HL-60 (cell line): ENCODE measurements at regions not wholly inside any gene's neighbourhood (a gene's known extent, or its start where the extent isn't known, plus 50 kb on each side); places are given as distances from the start of the nearest gene placed in this dataset.

Source experiments
- DNase-seq, 2 experiments: peaks; one replicate each; pipeline ENCODE4 v3.0.0-alpha.2; 2010 to 2020; ENCODE audit warnings: low read depth in 1 of 2, low spot score in 1 of 2
- H3K27ac ChIP-seq: fragments of 250-450 bp; sonication (Bioruptor Pico); replicated peaks from 2 replicates; pipeline ENCODE4 v1.5.1; 2020; ENCODE audit warnings: mild to moderate bottlenecking, moderate library complexity
- H3K27me3 ChIP-seq: fragments of 250-450 bp; sonication (Bioruptor Pico); 2 replicates; pipeline ENCODE4 v1.5.1; 2021; ENCODE audit warnings: mild to moderate bottlenecking, moderate library complexity; ENCODE audit not compliant: insufficient read depth, poor library complexity, severe bottlenecking
- H3K4me3 ChIP-seq: replicated peaks from 2 replicates; pipeline ENCODE4 v1.5.1; 2011; ENCODE audit warnings: mild to moderate bottlenecking, control low read depth, low read length; ENCODE audit not compliant: insufficient read depth
- CTCF ChIP-seq: IDR thresholded peaks from one replicate; pipeline ENCODE4 v1.5.1; 2011; ENCODE audit warnings: low read length, control low read depth, inconsistent platforms; ENCODE audit not compliant: insufficient read depth
- GABPA ChIP-seq: IDR thresholded peaks from 2 replicates; pipeline ENCODE4 v1.6.1; 2012; ENCODE audit warnings: low read depth
- POLR2AphosphoS5 ChIP-seq: IDR thresholded peaks from 2 replicates; pipeline ENCODE4 v1.6.1; 2012; ENCODE audit warnings: low read depth
- REST ChIP-seq: IDR thresholded peaks from 2 replicates; pipeline ENCODE4 v1.6.1; 2012; ENCODE audit warnings: low read depth; ENCODE audit not compliant: insufficient replicate concordance
- SPI1 ChIP-seq: IDR thresholded peaks from 2 replicates; pipeline ENCODE4 v1.6.1; 2012; ENCODE audit warnings: low read depth, mild to moderate bottlenecking, borderline replicate concordance

- no peak overlapping the region for H3K27ac ChIP-seq
- DNase-seq, result no peak
Measured at GRCh38 chr4:111537871-111538270, 607.4 kb upstream of the FAM241A start.

GRCh38 chr4:111540671-111541070 is 604.6 kb upstream of the FAM241A start:
- Histone ChIP-seq H3K27ac (no peak overlapping the region), H3K4me3 (no peak overlapping the region), H3K27me3 (no peaks in the 10 kb centered on the region)
- TF ChIP-seq POLR2AphosphoS5, result no peak
- no peak for TF ChIP-seq CTCF
- no peak for TF ChIP-seq REST
- TF ChIP-seq SPI1, result no peak
- no peak for TF ChIP-seq GABPA
- DNase-seq, result no peak

More at GRCh38 chr4:111537871-111538270, 607.4 kb upstream of the FAM241A start:
- H3K27me3 ChIP-seq, result no peaks in the 10 kb centered on the region
- no peak overlapping the region for H3K4me3 ChIP-seq
- no peak for TF ChIP-seq SPI1
- TF ChIP-seq CTCF, result no peak

- Histone ChIP-seq H3K27ac (no peak overlapping the region), H3K27me3 (no peaks in the 10 kb centered on the region), H3K4me3 (no peak overlapping the region)
- DNase-seq, result no peak
- TF ChIP-seq CTCF (no peak), GABPA (no peak), REST (no peak), POLR2AphosphoS5 (no peak), SPI1 (no peak)
Measured at GRCh38 chr4:111542056-111542455, 603.2 kb upstream of the FAM241A start.

GRCh38 chr4:111546881-111547280 is 598.4 kb upstream of the FAM241A start:
- DNase-seq, result no peak
- TF ChIP-seq SPI1 (no peak), CTCF (no peak), POLR2AphosphoS5 (no peak), REST (no peak), GABPA (no peak)
- H3K4me3 ChIP-seq, result no peak overlapping the region
- no peak overlapping the region for H3K27ac ChIP-seq
- H3K27me3 ChIP-seq, result no peaks in the 10 kb centered on the region
